GM12801 (cell line): ENCODE measurements at regions not wholly inside any gene's neighbourhood (a gene's known extent, or its start where the extent isn't known, plus 50 kb on each side); places are given as distances from the start of the nearest gene placed in this dataset.

Experiments used
- CTCF ChIP-seq: IDR thresholded peaks from one replicate; pipeline ENCODE4 v1.5.1; 2011; ENCODE audit warnings: control low read depth; ENCODE audit not compliant: insufficient read length; ENCODE audit errors: extremely low read depth

DNA sequence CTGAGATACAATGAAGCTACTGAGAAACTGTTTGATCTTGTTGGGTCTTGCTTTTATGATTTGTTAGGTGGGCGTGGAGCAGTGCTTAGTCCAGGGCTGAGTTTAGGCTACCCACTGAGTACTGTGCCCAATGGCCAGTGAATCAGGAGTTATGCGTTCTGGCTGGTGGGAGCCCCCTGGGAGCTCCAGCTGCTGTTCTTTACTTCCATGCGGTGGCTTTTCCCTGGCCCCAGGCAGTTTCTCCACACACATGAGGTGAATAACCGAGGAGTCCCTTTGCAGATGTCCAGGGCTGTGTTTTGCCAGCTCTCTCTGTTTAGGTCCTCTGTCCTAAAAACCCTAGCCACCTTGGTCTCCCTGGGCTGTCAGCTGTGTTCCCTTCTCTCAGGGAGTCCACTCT, 106.5 kb downstream of the KLF13 start:
- TF ChIP-seq CTCF, result no peak

DNA sequence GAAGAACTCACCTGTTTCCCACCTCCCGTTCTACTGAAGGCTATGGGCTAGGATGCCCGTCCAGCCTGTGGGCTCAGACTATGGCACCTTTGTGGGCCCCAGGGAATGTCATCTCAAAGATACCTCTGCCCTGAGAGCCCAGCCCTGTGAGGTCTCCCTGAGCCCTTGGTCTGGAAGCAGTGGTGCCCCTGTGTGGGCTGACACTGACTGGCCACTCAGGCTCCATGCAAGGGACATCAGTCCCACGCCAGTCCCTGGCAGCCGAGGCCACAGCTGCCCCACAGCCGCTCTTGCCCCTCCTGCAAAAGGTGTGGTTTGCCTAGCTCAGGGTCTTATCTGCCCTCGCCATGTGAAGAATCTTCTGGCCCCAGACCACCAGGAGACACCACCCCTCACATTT, 106.9 kb downstream of the KLF13 start:
- TF ChIP-seq CTCF, result no peak

- TF ChIP-seq CTCF, result no peak
These were observed 107.6 kb downstream of the KLF13 start for GRCh38 chr15:31434275-31434587.

GRCh38 chr15:31434588-31435260, 108.1 kb downstream of the KLF13 start:
- TF ChIP-seq CTCF, result no peak

DNA sequence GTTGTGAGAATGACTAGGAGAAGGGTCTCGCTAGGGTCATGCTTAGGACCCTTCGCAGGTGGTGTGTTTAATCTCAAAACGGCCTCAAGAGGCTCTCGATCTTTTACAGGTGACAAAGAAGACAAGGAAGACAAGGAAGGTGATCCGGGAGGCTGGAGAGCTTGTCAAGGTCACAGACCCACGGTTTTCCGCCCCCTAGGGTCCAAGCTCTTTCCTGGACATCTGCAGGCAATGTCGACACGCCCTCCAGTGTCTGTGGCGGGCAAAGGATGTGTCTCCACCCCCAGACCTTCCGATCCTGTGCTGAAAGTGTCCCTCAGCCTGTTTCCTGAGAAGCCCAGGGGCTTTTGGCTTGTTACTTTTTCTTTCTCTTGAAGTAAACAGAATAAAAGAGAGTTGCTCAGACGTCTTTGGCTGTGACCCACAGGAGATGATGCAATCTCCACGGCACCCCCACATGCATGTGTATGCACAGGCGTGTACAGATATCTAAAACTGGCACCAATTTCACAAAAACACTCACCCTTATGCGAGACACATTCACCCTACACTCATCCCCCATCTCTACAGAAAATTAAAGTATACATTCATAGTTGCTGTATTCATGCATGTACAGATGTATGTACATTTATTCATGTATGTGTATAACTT, 108.8 kb downstream of the KLF13 start:
- TF ChIP-seq CTCF, result peak; percentile 62

- no peak for TF ChIP-seq CTCF
These were observed 109.4 kb downstream of the KLF13 start for GRCh38 chr15:31435912-31436628.

DNA sequence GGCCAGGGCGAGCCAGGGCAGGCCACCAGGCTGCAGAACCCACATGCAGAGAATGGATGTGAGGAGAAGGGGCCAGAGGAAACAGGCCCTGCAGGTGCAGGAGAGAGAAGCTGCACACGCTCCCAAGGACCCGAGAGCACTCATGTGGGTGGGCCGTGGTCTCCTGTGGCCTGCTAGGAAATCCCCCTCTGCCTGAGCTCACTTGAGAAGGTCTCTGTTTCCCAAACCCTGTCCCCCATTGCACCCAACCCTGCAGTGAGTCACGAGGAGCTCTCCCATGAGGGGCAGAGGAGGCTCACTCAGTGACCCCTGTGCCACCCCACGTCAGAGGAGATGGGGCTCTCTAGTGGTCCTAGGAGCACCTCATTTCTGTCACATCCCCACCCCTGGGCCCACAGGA, 111.1 kb downstream of the KLF13 start:
- TF ChIP-seq CTCF, result no peak
